ENCODE measurements at regions not wholly inside any gene's neighbourhood (a gene's known extent, or its start where the extent isn't known, plus 50 kb on each side); places are given as distances from the start of the nearest gene placed in this dataset.

DNA sequence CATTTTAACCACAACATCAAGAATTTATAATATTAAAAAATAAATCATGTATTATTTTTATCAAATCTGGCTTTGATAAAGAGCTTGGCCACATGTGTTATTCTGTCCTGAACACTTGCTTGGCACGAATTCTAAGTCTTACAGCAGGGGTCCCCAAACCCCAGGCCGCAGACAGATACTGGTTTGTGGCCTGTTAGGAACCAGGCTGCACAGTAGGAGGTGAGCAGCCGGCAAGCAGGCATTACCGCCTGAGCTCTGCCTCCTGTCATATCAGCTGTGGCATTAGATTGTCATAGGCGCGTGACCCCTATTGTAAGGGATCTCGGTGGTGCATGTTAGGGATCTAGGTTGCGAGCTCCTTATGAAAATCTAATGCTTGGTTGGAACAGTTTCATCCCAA is 127.6 kb upstream of the IVNS1ABP start:
- TF ChIP-seq SNAI2 (CRISPR knock-in tag; IDR thresholded peaks at IDR 0.05) (no peak), ZFP3 (CRISPR knock-in tag; IDR thresholded peaks at IDR 0.05) (no peak), ZFP30 (CRISPR knock-in tag; IDR thresholded peaks at IDR 0.05) (no peak), ZC3H10 (CRISPR knock-in tag; IDR thresholded peaks at IDR 0.05) (no peak), TOX (CRISPR knock-in tag; IDR thresholded peaks at IDR 0.05; ENCODE audit: borderline replicate concordance) (no peak), ZNF70 (CRISPR knock-in tag; IDR thresholded peaks at IDR 0.05) (no peak)
- TF ChIP-seq, protein P1, sequence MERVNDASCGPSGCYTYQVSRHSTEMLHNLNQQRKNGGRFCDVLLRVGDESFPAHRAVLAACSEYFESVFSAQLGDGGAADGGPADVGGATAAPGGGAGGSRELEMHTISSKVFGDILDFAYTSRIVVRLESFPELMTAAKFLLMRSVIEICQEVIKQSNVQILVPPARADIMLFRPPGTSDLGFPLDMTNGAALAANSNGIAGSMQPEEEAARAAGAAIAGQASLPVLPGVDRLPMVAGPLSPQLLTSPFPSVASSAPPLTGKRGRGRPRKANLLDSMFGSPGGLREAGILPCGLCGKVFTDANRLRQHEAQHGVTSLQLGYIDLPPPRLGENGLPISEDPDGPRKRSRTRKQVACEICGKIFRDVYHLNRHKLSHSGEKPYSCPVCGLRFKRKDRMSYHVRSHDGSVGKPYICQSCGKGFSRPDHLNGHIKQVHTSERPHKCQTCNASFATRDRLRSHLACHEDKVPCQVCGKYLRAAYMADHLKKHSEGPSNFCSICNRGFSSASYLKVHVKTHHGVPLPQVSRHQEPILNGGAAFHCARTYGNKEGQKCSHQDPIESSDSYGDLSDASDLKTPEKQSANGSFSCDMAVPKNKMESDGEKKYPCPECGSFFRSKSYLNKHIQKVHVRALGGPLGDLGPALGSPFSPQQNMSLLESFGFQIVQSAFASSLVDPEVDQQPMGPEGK (CRISPR knock-in tag; IDR thresholded peaks at IDR 0.05; ENCODE audit: borderline replicate concordance), result no peak
- ATAC-seq, result no peak

DNA sequence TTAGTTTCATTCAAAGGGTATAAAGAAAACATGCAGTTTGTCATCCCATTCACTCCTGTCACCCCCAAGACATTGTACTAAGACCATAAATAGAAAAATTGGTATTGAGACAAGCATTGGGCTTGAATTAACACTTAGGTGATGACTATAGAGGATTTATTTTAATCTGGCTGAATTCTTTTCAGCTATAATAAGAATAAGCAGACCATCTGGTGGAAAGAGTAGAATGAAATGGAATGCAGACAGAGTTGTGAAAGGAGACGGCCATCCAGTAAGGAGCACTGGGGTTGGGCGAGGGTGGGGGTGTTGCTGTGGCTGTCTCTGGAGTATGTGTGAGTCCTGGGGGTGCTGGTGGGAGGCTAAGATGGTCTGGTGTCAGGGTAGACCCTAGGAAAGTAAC is 125.0 kb upstream of the IVNS1ABP start:
- no peak for TF ChIP-seq ZNF565 (CRISPR knock-in tag; conservative IDR thresholded peaks at IDR 0.05; ENCODE audit: low read depth)
- TF ChIP-seq GLIS3 (CRISPR knock-in tag; IDR thresholded peaks at IDR 0.05), result no peak
- TF ChIP-seq ISL1 (CRISPR knock-in tag; IDR thresholded peaks at IDR 0.05), result no peak
- no peak for TF ChIP-seq TCF4 (CRISPR knock-in tag; IDR thresholded peaks at IDR 0.05; ENCODE audit: borderline replicate concordance)
- peak; percentile 46 for ATAC-seq

DNA sequence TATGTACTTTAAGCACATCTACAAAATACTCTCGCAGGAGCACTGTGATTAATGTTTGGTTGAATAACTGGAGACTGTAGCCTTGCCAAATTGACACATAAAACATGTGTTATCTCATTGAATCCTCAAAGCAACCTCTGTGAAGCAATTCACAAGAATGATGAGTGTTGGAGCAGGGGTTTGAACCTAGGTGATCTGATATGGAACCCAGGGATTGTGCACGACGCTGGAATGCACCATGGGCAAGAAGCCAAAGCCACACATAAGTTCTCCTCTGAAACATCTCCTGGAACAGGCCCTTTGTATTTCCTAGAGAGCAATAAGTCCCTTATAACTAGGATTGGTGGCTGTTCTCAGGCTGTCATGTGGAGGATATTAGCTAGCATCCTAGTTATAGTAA is 124.6 kb upstream of the IVNS1ABP start:
- peak; percentile 70 for ATAC-seq
- TF ChIP-seq TOX (CRISPR knock-in tag; IDR thresholded peaks at IDR 0.05; ENCODE audit: borderline replicate concordance) (peak; percentile 15; the same call in 1 of the 2 replicates), ZNF8 (CRISPR knock-in tag; IDR thresholded peaks at IDR 0.05) (no peak)

DNA sequence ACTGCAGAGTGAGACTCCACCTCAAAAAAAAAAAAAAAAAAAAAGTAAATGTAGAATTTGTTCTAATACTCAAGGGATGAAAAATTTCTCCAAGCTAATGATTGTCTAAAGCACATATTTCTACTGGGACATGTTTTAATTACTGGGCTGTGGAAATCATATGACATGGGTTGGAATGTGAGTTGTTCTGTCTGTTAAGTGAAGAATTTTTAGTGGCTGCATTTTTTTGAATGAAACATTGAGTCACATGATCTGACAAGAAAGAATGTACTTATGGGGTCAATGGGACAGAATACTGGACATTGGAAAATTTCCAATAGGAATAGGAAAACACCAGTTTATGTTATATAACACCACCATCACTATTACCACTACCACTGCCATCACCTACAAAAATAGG is 123.8 kb upstream of the IVNS1ABP start:
- TF ChIP-seq TOX (CRISPR knock-in tag; IDR thresholded peaks at IDR 0.05; ENCODE audit: borderline replicate concordance), result peak; percentile 53; the same call in 1 of the 2 replicates
- TF ChIP-seq ZFP3 (CRISPR knock-in tag; IDR thresholded peaks at IDR 0.05), result no peak
- ATAC-seq, result peak; percentile 27; the same call in 2 of the 3 replicates

DNA sequence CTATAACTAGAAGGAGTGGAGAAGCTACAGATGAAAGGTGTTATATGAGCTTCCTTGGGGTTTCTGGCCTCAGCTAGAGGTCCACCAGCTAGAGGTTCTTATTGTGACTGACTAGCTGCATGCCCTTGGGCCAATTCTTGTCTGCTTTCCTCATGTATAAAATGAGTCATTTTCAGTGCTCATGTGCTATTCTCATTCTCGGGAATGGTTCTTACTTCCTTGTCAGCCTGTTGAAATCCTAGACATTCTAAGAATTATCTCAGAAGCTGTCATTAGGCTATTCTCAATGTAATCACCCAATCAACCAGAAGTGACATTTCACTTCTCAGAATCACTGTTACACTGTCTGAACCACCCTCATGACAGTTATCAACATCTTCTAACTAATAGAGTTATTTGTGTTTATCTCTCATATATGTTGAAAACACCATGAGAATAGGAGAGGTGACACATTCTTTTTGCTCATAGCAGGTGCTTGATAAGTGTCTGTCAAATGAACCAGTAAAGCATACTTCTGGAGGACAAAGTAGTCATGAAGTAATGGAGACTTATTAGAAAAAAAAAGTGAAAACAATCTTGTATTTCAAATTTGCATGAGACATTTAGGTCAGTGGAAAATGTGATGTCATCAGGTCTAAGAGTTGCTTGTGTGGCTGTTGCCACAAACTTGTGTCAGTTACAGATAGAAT is 122.8 kb upstream of the IVNS1ABP start:
- no peak; the same call in 2 of the 3 replicates for ATAC-seq

DNA sequence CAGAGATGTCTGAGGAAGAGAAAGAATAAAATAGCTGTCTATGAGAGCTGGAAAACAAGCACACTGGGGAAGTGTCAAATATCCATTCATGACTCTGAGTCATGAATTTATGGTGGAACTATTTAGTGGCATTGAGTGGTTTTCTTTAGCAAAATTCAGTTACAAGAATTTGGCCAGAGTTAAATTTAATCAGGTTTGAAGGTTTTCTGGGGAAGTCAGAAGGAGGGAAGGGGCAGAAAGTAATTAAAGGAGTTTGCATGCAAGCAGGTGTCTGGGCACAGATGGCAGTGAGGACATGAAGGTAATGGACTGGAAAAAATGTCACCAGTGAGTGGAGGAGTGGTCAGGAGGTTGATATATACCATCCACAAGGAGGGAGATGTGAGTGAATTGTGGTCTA is 121.9 kb upstream of the IVNS1ABP start:
- no peak for ATAC-seq
- TF ChIP-seq ARNTL (CRISPR knock-in tag; IDR thresholded peaks at IDR 0.05; ENCODE audit: borderline replicate concordance, low read depth), result no peak
- peak; percentile 74; the same call in 1 of the 2 replicates for TF ChIP-seq ZC3H10 (CRISPR knock-in tag; IDR thresholded peaks at IDR 0.05)

More for the DNA sequence above, 122.8 kb upstream of the IVNS1ABP start:
- TF ChIP-seq, protein P2, sequence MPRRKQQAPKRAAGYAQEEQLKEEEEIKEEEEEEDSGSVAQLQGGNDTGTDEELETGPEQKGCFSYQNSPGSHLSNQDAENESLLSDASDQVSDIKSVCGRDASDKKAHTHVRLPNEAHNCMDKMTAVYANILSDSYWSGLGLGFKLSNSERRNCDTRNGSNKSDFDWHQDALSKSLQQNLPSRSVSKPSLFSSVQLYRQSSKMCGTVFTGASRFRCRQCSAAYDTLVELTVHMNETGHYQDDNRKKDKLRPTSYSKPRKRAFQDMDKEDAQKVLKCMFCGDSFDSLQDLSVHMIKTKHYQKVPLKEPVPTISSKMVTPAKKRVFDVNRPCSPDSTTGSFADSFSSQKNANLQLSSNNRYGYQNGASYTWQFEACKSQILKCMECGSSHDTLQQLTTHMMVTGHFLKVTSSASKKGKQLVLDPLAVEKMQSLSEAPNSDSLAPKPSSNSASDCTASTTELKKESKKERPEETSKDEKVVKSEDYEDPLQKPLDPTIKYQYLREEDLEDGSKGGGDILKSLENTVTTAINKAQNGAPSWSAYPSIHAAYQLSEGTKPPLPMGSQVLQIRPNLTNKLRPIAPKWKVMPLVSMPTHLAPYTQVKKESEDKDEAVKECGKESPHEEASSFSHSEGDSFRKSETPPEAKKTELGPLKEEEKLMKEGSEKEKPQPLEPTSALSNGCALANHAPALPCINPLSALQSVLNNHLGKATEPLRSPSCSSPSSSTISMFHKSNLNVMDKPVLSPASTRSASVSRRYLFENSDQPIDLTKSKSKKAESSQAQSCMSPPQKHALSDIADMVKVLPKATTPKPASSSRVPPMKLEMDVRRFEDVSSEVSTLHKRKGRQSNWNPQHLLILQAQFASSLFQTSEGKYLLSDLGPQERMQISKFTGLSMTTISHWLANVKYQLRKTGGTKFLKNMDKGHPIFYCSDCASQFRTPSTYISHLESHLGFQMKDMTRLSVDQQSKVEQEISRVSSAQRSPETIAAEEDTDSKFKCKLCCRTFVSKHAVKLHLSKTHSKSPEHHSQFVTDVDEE (CRISPR knock-in tag; IDR thresholded peaks at IDR 0.05), result no peak
- TF ChIP-seq TOX (CRISPR knock-in tag; IDR thresholded peaks at IDR 0.05; ENCODE audit: borderline replicate concordance), result peak; percentile 7; the same call in 1 of the 2 replicates

DNA sequence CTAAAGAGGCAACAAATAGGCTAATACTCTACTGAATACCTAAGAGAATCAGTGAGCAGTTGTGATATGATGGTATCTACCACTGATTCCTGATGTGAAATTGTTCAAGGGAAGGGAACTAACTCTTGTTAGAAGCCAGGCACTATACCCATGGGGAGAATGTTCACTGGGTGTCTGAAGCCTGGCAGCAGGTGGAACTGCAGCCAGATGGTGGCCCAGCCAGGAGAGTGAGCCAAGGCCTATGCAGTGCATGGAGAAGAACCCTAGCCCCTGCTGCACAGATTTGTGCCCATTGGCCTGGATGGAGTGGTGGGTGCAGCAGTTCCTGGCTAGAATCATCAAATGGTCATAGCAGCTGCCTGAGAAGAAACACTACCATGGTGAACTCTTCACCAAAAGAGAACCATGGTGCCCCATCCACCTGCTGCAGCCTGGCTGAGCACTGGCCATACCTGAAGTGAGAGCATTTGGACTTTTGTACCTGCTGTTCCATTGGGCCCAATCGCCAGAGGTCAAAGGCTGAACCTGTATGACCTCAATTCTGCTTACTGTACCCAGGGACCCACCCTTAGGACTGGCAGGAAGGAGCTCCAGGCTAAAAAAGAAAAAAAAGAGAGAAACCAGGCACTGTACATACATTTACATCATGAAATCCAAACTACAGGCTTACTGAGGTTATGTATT is 118.8 kb upstream of the IVNS1ABP start:
- no peak for ATAC-seq

More for the DNA sequence above, 118.8 kb upstream of the IVNS1ABP start:
- no peak for TF ChIP-seq TOX (CRISPR knock-in tag; IDR thresholded peaks at IDR 0.05; ENCODE audit: borderline replicate concordance)
- TF ChIP-seq, protein P3, sequence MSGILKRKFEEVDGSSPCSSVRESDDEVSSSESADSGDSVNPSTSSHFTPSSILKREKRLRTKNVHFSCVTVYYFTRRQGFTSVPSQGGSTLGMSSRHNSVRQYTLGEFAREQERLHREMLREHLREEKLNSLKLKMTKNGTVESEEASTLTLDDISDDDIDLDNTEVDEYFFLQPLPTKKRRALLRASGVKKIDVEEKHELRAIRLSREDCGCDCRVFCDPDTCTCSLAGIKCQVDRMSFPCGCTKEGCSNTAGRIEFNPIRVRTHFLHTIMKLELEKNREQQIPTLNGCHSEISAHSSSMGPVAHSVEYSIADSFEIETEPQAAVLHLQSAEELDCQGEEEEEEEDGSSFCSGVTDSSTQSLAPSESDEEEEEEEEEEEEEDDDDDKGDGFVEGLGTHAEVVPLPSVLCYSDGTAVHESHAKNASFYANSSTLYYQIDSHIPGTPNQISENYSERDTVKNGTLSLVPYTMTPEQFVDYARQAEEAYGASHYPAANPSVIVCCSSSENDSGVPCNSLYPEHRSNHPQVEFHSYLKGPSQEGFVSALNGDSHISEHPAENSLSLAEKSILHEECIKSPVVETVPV (CRISPR knock-in tag; IDR thresholded peaks at IDR 0.05), result no peak
- TF ChIP-seq, protein P1 (CRISPR knock-in tag; IDR thresholded peaks at IDR 0.05; ENCODE audit: borderline replicate concordance), result no peak
- TF ChIP-seq, protein P4, sequence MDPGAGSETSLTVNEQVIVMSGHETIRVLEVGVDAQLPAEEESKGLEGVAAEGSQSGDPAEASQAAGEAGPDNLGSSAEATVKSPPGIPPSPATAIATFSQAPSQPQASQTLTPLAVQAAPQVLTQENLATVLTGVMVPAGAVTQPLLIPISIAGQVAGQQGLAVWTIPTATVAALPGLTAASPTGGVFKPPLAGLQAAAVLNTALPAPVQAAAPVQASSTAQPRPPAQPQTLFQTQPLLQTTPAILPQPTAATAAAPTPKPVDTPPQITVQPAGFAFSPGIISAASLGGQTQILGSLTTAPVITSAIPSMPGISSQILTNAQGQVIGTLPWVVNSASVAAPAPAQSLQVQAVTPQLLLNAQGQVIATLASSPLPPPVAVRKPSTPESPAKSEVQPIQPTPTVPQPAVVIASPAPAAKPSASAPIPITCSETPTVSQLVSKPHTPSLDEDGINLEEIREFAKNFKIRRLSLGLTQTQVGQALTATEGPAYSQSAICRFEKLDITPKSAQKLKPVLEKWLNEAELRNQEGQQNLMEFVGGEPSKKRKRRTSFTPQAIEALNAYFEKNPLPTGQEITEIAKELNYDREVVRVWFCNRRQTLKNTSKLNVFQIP (CRISPR knock-in tag; IDR thresholded peaks at IDR 0.05; ENCODE audit: borderline replicate concordance, low read depth), result no peak

Measured in SK-N-SH treated with all-trans-retinoic acid at 6 μM for 48 hours (cell line).